OCI-LY7 (cell line): ENCODE measurements at regions not wholly inside any gene's neighbourhood (a gene's known extent, or its start where the extent isn't known, plus 50 kb on each side); places are given as distances from the start of the nearest gene placed in this dataset.

Source experiments
- BruUV-seq: library from RNA; stranded (reverse); fragments of 400-500 nt; replicated peaks from 2 replicates; lab custom pipeline; 2021; lab: Mats Ljungman, UMichigan
- CTCF ChIA-PET: fragments of 300-600 bp; sonication (Branson Sonifier 250); formaldehyde crosslinking; loops from one replicate; lab custom pipeline; 2022; ENCODE audit warnings: antibody characterized with exemption; ENCODE audit not compliant: unreplicated experiment; lab: Charles Lee
- POLR2A ChIA-PET: fragments of 300-600 bp; sonication (Branson Sonifier 250); formaldehyde crosslinking; loops from one replicate; lab custom pipeline; 2022; ENCODE audit warnings: antibody characterized with exemption; lab: Charles Lee
- DNase-seq: peaks from one replicate; pipeline ENCODE4 v3.0.0-alpha.2; 2015; ENCODE audit warnings: low spot score
- H2AFZ ChIP-seq: fragments of 200-600 bp; sonication (generic), shearing (Covaris generic); 2 replicates; pipeline ENCODE4 v1.6.1; 2014; ENCODE audit warnings: mild to moderate bottlenecking, antibody characterized with exemption, low read length, moderate library complexity
- H3K27ac ChIP-seq: fragments of 200-600 bp; sonication (generic); 2 replicates; pipeline ENCODE4 v1.5.1; 2014; ENCODE audit warnings: mixed run types, low read depth, mild to moderate bottlenecking, moderate library complexity, low read length, inconsistent platforms; ENCODE audit not compliant: poor library complexity, severe bottlenecking
- H3K36me3 ChIP-seq: fragments of 200-600 bp; sonication (generic); 2 replicates; pipeline ENCODE4 v1.6.1; 2014; ENCODE audit warnings: mild to moderate bottlenecking, antibody characterized with exemption, low read length, moderate library complexity, mixed read lengths; ENCODE audit not compliant: insufficient read depth
- H3K4me1 ChIP-seq: fragments of 200-600 bp; sonication (generic); 2 replicates; pipeline ENCODE4 v1.5.1; 2014; ENCODE audit warnings: mild to moderate bottlenecking, low read length; ENCODE audit not compliant: insufficient read depth, poor library complexity, severe bottlenecking
- H3K4me2 ChIP-seq: fragments of 200-600 bp; sonication (generic); 2 replicates; pipeline ENCODE4 v1.6.1; 2014; ENCODE audit warnings: mild to moderate bottlenecking, low read length
- H3K4me3 ChIP-seq: fragments of 200-600 bp; sonication (generic); 2 replicates; pipeline ENCODE4 v1.5.1; 2014; ENCODE audit warnings: mild to moderate bottlenecking, low read depth, low read length; ENCODE audit not compliant: poor library complexity, severe bottlenecking
- H3K79me2 ChIP-seq: fragments of 200-600 bp; sonication (generic); 2 replicates; pipeline ENCODE4 v1.6.1; 2016; ENCODE audit warnings: low read depth, mild to moderate bottlenecking, low read length, moderate library complexity, mixed read lengths; ENCODE audit not compliant: insufficient read depth
- H3K9me2 ChIP-seq: fragments of 200-600 bp; sonication (generic); 2 replicates; pipeline ENCODE4 v1.6.1; 2016; ENCODE audit warnings: mild to moderate bottlenecking, low read length, mixed read lengths; ENCODE audit not compliant: insufficient read depth
- H3K9me3 ChIP-seq: fragments of 200-600 bp; sonication (generic); 2 replicates; pipeline ENCODE4 v1.6.1; 2014; ENCODE audit warnings: mild to moderate bottlenecking, mixed run types, low read length, mixed read lengths
- H4K20me1 ChIP-seq: fragments of 200-600 bp; sonication (generic); 2 replicates; pipeline ENCODE4 v1.6.1; 2014; ENCODE audit warnings: mild to moderate bottlenecking, antibody characterized with exemption, low read length, moderate library complexity, mixed read lengths; ENCODE audit not compliant: insufficient read depth
- EZH2phosphoT487 ChIP-seq: fragments of 200-600 bp; sonication (generic); IDR thresholded peaks from 2 replicates; pipeline ENCODE4 v1.6.1; 2018; ENCODE audit warnings: low read depth, borderline replicate concordance, mild to moderate bottlenecking, mixed run types, antibody characterized with exemption, low read length, moderate library complexity, mixed read lengths
- intact Hi-C: fragments of 100-400 bp; cut with micrococcal nuclease; formaldehyde crosslinking; loops from one replicate; pipeline ENCODE4 v1.10.0; 2022; ENCODE audit not compliant: unreplicated experiment
- TF ChIP-seq, protein P1 (sequence below): fragments of 200-600 bp; sonication (generic); conservative IDR thresholded peaks from 2 replicates; pipeline ENCODE4 v1.5.1; 2014; ENCODE audit warnings: mild to moderate bottlenecking, antibody characterized with exemption, low read length, moderate library complexity, mixed read lengths

GRCh38 chr18:73966954-73967353, 180.7 kb downstream of the FBXO15 start:
- Histone ChIP-seq H3K27ac (no peak overlapping the region), H3K9me3 (no peaks in the 10 kb centered on the region), H3K79me2 (no peaks in the 10 kb centered on the region), H3K4me3 (no peak overlapping the region), H3K9me2 (no peaks in the 10 kb centered on the region), H3K4me2 (no peak overlapping the region), H4K20me1 (no peaks in the 10 kb centered on the region), H2AFZ (no peak overlapping the region), H3K4me1 (no peaks in the 10 kb centered on the region), H3K36me3 (no peaks in the 10 kb centered on the region)
- intact Hi-C loops = no loop called here
- TF ChIP-seq EZH2phosphoT487 = no peak
- TF ChIP-seq, protein P1, sequence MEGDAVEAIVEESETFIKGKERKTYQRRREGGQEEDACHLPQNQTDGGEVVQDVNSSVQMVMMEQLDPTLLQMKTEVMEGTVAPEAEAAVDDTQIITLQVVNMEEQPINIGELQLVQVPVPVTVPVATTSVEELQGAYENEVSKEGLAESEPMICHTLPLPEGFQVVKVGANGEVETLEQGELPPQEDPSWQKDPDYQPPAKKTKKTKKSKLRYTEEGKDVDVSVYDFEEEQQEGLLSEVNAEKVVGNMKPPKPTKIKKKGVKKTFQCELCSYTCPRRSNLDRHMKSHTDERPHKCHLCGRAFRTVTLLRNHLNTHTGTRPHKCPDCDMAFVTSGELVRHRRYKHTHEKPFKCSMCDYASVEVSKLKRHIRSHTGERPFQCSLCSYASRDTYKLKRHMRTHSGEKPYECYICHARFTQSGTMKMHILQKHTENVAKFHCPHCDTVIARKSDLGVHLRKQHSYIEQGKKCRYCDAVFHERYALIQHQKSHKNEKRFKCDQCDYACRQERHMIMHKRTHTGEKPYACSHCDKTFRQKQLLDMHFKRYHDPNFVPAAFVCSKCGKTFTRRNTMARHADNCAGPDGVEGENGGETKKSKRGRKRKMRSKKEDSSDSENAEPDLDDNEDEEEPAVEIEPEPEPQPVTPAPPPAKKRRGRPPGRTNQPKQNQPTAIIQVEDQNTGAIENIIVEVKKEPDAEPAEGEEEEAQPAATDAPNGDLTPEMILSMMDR = no peak
- BruUV-seq = no TSS peak
- ChIA-PET POLR2A (no interaction called here), CTCF (no interaction called here)
- DNase-seq = no peak

GRCh38 chr18:73962256-73962655, 185.4 kb downstream of the FBXO15 start:
- H3K9me2 ChIP-seq = no peaks in the 10 kb centered on the region
- ChIA-PET POLR2A (no interaction called here), CTCF (no interaction called here)

DNA sequence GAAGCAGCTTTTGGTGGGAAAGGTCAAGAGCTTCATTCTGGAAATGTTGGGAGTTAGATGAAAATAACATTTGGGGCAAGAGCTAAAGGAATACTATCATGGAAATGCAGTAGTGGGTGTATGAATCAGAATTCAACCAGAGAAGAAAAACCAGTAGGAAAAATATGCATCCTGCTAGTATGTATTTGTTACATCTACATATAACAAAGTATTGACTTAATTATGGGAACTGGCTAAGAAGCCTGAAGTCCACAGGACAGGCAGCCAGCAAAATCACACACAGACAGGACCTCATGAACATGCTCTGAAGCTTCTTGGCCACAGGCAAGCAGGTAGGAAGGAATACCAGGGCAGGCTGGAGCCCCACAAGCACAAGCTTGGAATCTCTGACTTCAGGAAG, 185.8 kb downstream of the FBXO15 start:
- H3K4me3 ChIP-seq = no peak overlapping the region
- H3K9me3 ChIP-seq = no peaks in the 10 kb centered on the region
- H3K4me1 ChIP-seq = no peaks in the 10 kb centered on the region
- H2AFZ ChIP-seq = no peak overlapping the region
- H3K27ac ChIP-seq = no peak overlapping the region
- TF ChIP-seq, protein P1 = no peak
- TF ChIP-seq EZH2phosphoT487 = no peak
- H3K4me2 ChIP-seq = no peak overlapping the region
- DNase-seq = no peak
- no peaks in the 10 kb centered on the region for H3K36me3 ChIP-seq
- H3K9me2 ChIP-seq = no peaks in the 10 kb centered on the region
- BruUV-seq = no TSS peak
- intact Hi-C loops = no loop called here
- H3K79me2 ChIP-seq = no peaks in the 10 kb centered on the region
- H4K20me1 ChIP-seq = no peaks in the 10 kb centered on the region
- ChIA-PET POLR2A (no interaction called here), CTCF (no interaction called here)

More at GRCh38 chr18:73962256-73962655, 185.4 kb downstream of the FBXO15 start:
- H3K27ac ChIP-seq = no peak overlapping the region
- no peaks in the 10 kb centered on the region for H3K9me3 ChIP-seq
- TF ChIP-seq, protein P1 = no peak
- TF ChIP-seq EZH2phosphoT487 = no peak
- no peaks in the 10 kb centered on the region for H3K36me3 ChIP-seq
- DNase-seq = no peak
- H2AFZ ChIP-seq = no peak overlapping the region
- no peaks in the 10 kb centered on the region for H3K79me2 ChIP-seq
- H3K4me1 ChIP-seq = no peaks in the 10 kb centered on the region
- BruUV-seq = no TSS peak
- H3K4me2 ChIP-seq = no peak overlapping the region
- intact Hi-C loops = no loop called here
- no peaks in the 10 kb centered on the region for H4K20me1 ChIP-seq
- no peak overlapping the region for H3K4me3 ChIP-seq
